ENCODE measurements at regions not wholly inside any gene's neighbourhood (a gene's known extent, or its start where the extent isn't known, plus 50 kb on each side); places are given as distances from the start of the nearest gene placed in this dataset.

- 59% methylated on average over 1 of the region's 1 CpG for WGBS
- DNase-seq (ENCODE audit: low spot score in 2 of 2), result no peak
- H3K27me3 ChIP-seq, result no peaks in the 10 kb centered on the region
Observed at GRCh38 chr1:208788013-208788540, 543.9 kb upstream of the PLXNA2 start.

GRCh38 chr1:208791456-208791855, 547.3 kb upstream of the PLXNA2 start:
- Histone ChIP-seq H3K4me3 (no peak overlapping the region), H3K36me3 (no peaks in the 10 kb centered on the region), H3K9me3 (no peaks in the 10 kb centered on the region), H3K4me1 (peaks cover 4% of the 10 kb centered on the region), H3K27ac (no peak overlapping the region), H3K27me3 (no peaks in the 10 kb centered on the region)
- no peak for DNase-seq (ENCODE audit: low spot score in 2 of 2)
- no peak for TF ChIP-seq POLR2AphosphoS5 (IDR thresholded peaks at IDR 0.05)
- no peak for TF ChIP-seq EP300 (IDR thresholded peaks at IDR 0.05)
- TF ChIP-seq CTCF (IDR thresholded peaks at IDR 0.05), result no peak
- no peak for TF ChIP-seq POLR2A (IDR thresholded peaks at IDR 0.05)

More at GRCh38 chr1:208788013-208788540, 543.9 kb upstream of the PLXNA2 start:
- no peak overlapping the region for H3K4me3 ChIP-seq
- H3K27ac ChIP-seq, result no peak overlapping the region
- no peaks in the 10 kb centered on the region for H3K36me3 ChIP-seq
- no peaks in the 10 kb centered on the region for H3K9me3 ChIP-seq
- H3K4me1 ChIP-seq, result peaks cover 4% of the 10 kb centered on the region
- TF ChIP-seq EP300 (IDR thresholded peaks at IDR 0.05) (no peak), POLR2AphosphoS5 (IDR thresholded peaks at IDR 0.05) (no peak), CTCF (IDR thresholded peaks at IDR 0.05) (no peak), POLR2A (IDR thresholded peaks at IDR 0.05) (no peak)

GRCh38 chr1:208793861-208794345, 549.7 kb upstream of the PLXNA2 start:
- Histone ChIP-seq H3K27ac (no peak overlapping the region), H3K36me3 (no peaks in the 10 kb centered on the region), H3K4me3 (no peak overlapping the region), H3K27me3 (no peaks in the 10 kb centered on the region), H3K9me3 (no peaks in the 10 kb centered on the region), H3K4me1 (no peaks in the 10 kb centered on the region)
- 88% methylated on average over 2 of the region's 2 CpGs for WGBS
- TF ChIP-seq POLR2AphosphoS5 (IDR thresholded peaks at IDR 0.05) (no peak), POLR2A (IDR thresholded peaks at IDR 0.05) (no peak), EP300 (IDR thresholded peaks at IDR 0.05) (no peak), CTCF (IDR thresholded peaks at IDR 0.05) (no peak)
- DNase-seq (ENCODE audit: low spot score in 2 of 2), result no peak

GRCh38 chr1:208799186-208799585, 555.0 kb upstream of the PLXNA2 start:
- Histone ChIP-seq H3K36me3 (no peaks in the 10 kb centered on the region), H3K4me3 (no peak overlapping the region), H3K27me3 (no peaks in the 10 kb centered on the region), H3K4me1 (no peaks in the 10 kb centered on the region), H3K27ac (no peak overlapping the region), H3K9me3 (no peaks in the 10 kb centered on the region)
- TF ChIP-seq POLR2AphosphoS5 (IDR thresholded peaks at IDR 0.05), result no peak
- no peak for TF ChIP-seq CTCF (IDR thresholded peaks at IDR 0.05)
- TF ChIP-seq POLR2A (IDR thresholded peaks at IDR 0.05), result no peak
- TF ChIP-seq EP300 (IDR thresholded peaks at IDR 0.05), result no peak
- DNase-seq (ENCODE audit: low spot score in 2 of 2), result no peak
- whole genome bisulfite sequencing, result 100% methylated on average over 1 of the region's 1 CpG

- peaks cover 10% of the 10 kb centered on the region for H3K4me1 ChIP-seq
- no peaks in the 10 kb centered on the region for H3K36me3 ChIP-seq
- no peak for TF ChIP-seq POLR2A (IDR thresholded peaks at IDR 0.05)
- TF ChIP-seq POLR2AphosphoS5 (IDR thresholded peaks at IDR 0.05), result no peak
- no peak for TF ChIP-seq CTCF (IDR thresholded peaks at IDR 0.05)
- no peak for TF ChIP-seq EP300 (IDR thresholded peaks at IDR 0.05)
- 76% methylated on average over 9 of the region's 9 CpGs for WGBS
- H3K4me3 ChIP-seq, result no peak overlapping the region
- H3K27me3 ChIP-seq, result no peaks in the 10 kb centered on the region
- DNase-seq (ENCODE audit: low spot score in 2 of 2), result no peak
- no peaks in the 10 kb centered on the region for H3K9me3 ChIP-seq
- H3K27ac ChIP-seq, result no peak overlapping the region
Observed at GRCh38 chr1:208803011-208803811, 559.0 kb upstream of the PLXNA2 start.
